GM18519 (cell line): ENCODE measurements at regions not wholly inside any gene's neighbourhood (a gene's known extent, or its start where the extent isn't known, plus 50 kb on each side); places are given as distances from the start of the nearest gene placed in this dataset.
"Not testable (repeated sequence)": the region's sequence is repeated elsewhere in the genome, so short reads cannot be mapped to it uniquely, and the experiment has no call there.

Experiments
- ATAC-seq: cut with Tn5 transposase; IDR thresholded peaks from one replicate; pipeline ENCODE4 v1.9.1; 2021; ENCODE audit warnings: mild to moderate bottlenecking, moderate library complexity; ENCODE audit not compliant: unreplicated experiment, low FRiP score

DNA sequence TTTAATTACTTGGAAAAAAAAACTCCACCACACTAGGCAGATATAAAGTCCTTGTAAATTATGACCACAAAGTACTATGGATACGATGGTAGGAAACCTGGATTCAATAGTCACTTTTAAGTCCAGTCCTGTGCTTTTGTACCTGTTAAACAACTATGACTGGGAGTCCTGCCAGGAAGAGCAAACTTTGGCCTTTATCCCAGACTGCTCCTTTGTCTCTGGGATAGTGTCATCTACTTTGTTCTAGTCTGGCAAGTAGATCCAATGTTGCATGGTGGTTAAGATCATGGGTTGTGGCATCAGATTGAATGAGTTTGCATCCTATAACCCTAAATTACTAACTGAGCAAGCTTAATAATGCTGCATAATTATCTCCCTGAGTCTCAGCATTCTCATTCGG lies 175.3 kb upstream of the FGF13 start:
- no peak for ATAC-seq

DNA sequence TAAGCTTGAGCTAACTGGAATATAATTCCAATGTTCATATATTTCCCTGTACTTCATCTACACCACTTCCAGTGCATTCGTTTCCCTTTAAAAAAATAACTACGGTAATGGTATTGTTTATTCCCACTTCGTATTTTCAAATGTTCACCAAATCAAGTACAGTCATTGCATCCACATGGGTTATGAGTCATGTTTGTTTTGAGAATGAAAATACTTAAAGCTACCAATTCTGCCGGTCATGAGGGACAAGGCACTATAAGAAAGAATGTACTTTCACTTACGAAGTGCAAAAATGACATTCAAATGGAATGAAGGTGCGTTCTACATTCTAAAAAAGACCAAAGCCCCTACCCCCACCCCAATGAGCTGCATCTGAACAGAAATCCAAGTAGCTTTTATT lies 174.4 kb upstream of the FGF13 start:
- ATAC-seq = no peak

DNA sequence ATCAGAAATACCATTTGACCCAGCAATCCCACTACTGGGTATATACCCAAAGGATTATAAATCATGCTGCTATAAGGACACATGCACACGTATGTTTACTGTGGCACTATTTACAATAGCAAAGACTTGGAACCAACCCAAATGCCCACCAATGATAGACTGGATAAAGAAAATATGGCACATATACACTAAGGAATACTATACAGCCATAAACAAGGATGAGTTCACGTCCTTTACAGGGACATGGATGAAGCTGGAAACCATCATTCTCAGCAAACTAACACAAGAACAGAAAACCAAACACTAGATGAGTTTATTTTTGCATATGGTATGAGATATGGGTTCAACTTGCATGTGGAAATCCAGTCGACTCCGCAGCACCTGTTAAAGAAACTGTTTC lies 168.8 kb upstream of the FGF13 start:
- not testable (repeated sequence) for ATAC-seq

DNA sequence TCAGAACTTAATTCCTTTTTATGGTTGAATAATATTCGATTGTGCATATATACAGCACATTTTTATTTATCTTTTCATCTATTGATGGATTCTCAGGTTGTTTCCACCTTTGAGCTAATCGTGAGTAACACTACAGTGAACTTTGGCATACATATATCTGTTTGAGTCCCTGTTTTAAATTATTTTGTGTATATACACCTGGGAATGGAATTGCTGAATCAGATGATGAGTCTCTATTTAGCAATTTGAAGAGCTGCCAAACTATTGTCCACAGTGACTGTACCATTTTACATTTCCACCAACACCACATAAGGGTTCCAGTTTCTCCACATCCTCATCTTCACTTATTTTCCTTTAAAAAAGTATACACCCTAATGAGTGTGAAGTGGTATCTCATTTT lies 166.2 kb upstream of the FGF13 start:
- ATAC-seq = no peak

DNA sequence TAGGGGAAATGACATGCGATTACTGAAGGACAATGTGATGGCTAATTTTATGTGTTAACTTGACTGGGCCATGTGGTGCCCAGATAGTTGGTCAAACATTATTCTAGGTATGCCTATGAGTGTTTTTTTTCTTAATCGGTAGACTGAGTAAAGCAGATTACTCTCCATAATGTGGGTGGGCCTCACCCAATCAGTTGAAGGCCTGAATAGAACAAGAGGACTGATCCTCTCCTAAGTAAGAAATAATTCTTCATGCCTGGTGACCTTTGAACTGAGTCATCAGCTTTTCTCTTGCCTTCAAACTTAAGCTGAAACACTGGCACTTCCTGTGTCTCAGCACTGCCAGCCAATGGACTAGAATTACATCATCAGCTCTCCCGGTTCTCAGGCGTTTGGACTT lies 164.0 kb upstream of the FGF13 start:
- ATAC-seq = no peak

DNA sequence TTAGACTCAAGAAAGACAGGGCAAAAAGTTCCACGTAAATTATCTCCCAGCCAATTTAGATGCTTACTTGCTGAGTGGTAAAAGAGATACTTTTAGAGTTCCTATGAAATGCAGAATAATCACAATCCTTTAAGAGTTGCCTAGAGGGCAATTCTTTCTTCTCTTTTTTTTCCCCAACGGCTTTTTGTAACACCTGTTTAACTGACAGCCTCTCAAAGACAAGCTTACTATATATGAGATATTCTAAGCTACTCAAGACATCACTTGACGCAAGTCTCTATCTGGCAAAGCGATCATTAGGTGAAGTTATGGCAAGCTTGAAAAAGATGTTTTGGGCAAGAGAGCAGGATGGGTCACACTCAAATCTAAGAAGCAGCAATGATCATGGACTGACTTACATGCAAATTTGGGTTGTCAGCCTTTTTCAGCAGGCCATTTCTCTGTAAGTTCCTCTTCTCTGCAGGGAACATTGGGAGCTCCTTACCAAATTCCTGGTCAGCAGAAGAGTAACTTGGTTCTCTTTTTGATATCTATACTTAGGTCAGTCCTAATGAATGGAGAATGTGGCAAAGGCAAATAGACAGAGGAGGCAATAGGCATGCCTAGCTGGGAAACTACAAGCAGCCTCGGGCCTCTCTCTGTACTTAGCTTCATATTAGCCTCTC lies 162.9 kb upstream of the FGF13 start:
- ATAC-seq = no peak

DNA sequence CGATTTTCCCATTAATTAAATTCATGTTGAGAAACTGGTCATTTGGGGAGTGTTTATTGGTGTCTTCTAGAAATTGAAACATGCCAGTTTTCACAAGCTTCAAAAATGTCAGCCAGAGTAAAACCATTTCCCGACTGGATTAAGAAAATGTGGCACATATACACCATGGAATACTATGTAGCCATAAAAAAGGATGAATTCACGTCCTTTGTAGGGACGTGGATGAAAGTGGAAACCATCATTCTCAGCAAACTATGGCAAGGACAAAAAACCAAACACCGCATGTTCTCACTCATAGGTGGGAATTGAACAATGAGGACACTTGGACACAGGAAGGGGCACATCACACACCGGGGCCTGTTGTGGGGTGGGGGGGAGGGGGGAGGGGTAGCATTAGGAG lies 162.1 kb upstream of the FGF13 start:
- ATAC-seq = not testable (repeated sequence)

DNA sequence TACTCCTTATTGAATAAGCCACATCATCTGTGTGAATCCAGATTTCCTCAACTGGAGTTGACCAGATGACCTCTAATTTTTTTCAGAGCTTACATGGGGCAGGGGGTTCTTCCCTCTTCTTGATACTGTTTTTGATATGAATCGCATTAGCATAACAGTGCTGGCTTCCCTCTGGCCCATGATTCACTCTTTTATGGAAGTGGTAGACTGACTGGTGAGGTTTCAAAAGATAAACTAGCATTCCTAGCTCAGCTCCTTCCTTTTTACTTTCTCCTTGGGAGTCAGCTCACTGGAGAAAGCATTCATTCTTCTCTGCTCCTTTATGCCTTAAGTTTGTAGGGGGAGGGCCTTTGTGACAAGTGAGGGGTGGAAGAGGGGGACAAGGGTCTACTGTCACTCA lies 161.0 kb upstream of the FGF13 start:
- ATAC-seq = no peak

DNA sequence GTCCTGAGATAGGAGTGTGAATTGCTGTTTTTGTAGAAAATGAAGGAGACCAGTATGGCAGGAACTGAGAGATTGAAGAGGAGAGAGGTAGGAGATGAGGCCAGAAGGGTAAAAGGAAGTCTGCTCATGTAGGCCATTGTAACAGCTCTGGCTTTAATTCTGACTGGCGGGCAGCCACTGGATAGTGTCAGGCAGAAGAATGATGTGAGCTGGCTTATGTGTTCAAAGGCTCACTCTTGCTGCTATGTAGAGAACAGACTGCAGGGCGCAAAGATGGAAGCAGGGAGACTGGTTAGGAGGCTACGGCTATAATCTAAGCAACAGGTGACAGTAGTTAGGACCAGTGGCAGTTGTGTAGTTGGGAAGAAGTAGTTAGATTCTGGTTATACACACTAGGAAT lies 160.2 kb upstream of the FGF13 start:
- no peak for ATAC-seq

DNA sequence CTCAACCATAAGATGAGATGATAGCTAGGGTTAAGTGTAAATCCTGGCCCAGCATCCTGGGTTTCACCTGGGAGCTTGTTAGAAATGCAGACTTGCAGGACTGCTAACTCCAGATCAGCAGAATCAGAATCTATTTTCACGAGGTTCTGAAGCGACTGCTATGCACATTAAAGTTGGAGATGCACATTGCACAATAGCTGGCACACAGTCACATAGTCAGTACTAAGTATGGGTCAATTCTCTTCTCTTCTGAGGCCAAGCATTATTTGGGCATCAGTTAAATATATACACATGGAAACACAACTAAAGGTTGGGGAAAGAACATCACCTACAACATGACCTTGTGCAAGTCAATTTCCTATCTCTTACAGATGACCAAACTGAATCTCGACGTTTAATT lies 155.1 kb upstream of the FGF13 start:
- no peak for ATAC-seq

DNA sequence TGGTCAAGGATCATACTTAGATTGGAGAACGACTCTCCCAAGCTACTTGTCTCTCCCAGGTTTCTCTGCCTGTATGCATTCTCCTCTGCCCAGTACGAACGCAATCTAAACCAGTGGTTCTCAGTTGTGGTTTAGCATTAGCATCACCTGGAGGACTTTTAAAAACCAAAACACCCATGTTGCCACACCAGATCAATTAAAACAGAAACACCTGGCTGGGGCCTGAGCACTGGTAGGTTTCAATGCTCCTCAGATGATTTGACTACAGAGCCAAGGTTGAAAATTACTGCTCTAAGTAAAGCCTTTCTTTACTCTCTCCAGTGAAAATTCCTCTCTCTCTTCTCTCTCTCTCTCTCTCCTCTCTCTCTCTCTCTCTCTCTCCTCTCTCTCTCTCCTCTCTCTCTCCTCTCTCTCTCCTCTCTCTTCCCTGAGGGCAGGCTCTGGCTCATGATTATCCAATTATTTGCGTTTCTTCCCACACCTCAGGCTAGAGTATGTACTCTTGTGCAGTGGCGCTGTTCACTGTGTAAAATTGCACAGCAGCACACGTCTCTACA lies 153.7 kb upstream of the FGF13 start:
- no peak for ATAC-seq

DNA sequence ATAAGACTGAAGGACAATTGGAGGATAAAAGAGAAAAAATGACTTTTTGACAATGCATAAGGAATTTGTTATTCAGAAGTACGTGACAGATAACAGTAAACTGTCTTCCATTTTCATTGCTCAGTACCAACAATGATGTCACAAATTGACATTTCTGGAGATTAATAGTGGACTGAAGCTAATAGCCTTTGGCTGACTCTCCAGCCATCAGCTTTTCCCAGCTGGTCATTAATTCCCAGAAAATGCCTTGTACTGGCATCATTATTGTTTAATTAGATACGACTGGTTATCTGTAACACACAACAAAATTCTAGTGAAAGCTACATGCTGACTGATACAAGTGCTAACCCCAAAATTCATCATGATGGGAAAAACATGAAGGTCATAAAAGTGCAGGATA lies 147.9 kb upstream of the FGF13 start:
- no peak for ATAC-seq

DNA sequence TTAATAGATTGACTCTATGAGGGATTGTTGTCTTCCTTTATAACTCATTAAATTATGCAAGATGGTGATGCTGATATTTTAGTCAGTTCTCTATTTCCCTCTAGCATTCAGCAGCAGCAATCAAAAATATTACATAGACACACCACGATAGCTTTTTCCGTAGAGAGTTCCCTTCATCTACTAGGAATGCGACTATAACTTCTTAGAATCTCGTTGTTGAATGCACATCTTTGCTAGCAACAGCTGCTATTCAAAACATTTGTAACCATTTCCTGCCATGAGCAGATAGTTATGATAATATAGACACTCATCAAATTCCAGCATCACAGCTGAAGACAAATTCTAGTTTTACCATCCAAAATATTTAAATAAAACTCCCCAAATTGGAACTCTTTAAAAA lies 147.4 kb upstream of the FGF13 start:
- ATAC-seq = no peak

DNA sequence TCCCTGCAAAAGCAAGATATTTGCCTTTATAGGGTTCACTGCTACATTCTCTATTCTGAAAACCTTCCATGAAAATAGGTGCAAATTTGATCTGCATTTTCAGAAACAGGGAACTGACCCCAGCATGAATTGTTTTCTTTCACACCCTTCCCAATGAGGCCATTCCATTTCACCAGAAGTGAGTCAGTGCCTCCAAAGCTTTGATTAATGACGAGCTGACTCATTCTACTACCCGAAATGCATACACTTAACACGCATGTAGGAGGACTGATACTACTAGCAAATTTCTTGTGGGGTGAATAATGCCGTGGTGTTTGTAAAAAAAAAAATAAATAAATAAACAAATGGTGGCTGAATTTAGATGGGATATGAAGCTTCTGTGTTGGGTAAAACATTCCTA lies 146.9 kb upstream of the FGF13 start:
- no peak for ATAC-seq

DNA sequence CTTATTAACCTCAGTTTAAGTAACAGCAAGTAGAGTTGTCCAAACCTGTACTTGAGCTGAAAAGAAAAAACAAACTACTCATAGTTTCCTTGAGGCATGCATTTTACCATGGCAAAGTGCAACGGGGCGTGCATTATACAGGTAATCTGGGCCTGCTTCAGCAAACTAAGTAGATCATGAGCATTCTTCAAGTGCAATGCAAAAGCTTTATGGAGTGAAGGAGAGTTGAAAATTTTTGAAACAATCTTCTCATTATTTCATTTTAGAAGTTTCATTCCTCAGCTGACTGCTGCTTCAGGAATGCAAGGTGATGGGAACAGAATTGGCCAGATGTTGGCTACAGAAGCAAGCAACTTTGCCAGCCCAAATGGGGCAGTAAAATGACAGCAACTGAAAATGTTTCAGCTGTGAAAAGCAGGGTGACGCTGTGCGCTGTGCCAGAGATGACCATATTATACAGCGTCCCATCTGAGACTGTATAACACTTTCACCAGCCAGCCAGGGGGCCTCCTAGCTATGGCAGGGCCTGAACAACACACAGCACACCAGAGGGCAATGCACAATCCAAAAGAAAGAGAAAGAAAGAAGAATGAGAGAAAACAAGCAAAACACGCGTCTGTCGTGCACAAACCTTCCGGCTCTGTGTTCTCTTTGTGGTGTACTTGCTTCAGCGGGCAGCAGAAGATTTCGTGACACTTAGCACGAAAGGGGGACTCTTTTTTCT lies 145.5 kb upstream of the FGF13 start:
- no peak for ATAC-seq

DNA sequence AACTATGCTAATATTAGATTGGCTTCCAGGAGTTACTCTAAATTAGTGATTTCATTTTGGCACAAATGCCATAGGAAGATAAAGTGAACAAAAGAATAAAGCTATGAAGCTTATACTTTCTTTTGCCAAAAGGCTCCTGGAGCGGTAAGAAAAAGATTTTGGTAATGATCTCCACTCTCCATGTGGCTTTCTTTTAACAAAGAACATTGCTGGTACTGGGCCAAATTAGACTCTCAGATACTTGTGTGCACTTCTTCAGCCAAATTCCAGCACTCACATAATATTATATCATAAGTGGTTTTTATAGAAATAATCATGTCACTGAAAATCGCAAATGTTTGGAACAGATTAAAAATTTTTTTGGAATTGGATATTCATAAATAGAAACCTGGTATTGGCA lies 142.4 kb upstream of the FGF13 start:
- ATAC-seq = no peak

DNA sequence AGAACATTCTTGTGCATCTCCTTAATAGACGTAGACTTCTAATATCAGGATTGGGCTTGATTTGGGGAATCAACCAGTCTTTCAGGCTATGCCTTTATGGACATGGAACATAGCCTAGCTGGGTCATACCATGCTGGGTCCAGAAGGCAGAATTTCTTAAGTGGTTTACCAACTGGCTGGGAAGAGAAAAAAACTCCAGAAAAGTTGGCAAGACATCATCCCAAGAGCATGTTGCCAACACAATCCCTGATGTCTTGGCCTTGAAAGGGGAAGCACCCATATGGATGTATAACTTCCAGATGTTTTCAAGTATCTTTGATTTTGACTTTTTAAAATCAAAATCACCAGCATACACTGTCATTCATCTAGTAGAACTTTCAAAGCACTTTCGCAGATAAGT lies 138.0 kb upstream of the FGF13 start:
- ATAC-seq = no peak

DNA sequence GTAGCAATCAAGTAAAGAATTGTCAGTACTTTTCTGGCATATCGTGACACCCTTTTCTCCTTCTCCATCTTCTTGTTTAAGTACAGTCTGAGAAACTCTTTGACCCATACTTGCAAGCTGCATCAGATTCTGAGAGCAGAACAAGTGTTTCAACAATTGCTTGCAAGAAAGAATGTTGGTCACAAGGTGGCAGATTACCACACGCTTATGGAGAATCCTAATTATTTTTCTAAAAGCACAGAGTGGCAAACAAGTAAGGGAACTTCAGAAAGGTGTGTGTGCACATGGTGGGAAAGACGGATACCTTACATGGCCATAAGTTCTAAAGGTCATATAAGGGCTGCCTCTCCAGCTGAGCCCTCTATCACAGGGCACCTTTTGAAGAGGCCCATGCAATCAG lies 136.4 kb upstream of the FGF13 start:
- ATAC-seq = no peak

DNA sequence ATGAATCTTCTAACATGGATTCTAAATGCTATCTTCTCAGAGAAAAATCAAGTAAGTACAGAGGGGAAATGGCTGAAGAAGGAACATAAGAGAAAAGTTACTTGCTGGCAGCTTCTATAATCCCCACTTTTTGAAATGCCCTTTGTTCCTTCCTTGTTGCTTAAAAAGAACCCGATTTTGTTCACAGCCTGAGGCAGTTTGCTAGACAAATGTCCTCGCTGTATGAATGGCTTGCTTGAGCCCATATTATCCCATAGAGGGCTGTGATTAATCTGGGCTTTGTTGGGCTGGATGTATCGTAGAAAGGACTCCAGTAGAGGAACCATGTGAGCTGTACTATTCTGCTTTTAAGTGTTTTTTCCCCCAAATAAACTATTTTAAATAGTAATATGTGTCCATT lies 134.3 kb upstream of the FGF13 start:
- no peak for ATAC-seq

DNA sequence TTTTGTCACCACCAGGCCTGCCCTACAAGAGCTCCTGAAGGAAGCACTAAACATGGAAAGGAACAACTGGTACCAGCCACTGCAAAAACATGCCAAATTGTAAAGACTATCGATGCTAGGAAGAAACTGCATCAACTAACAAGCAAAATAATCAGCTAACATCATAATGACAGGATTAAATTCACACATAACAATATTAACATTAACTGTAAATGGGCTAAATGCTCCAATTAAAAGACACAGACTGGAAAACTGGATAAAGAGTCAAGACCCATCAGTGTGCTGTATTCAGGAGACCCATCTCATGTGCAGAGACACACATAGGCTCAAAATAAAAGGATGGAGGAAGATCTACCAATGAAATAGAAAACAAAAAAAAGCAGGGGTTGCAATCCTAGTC lies 95.9 kb upstream of the FGF13 start:
- not testable (repeated sequence) for ATAC-seq

DNA sequence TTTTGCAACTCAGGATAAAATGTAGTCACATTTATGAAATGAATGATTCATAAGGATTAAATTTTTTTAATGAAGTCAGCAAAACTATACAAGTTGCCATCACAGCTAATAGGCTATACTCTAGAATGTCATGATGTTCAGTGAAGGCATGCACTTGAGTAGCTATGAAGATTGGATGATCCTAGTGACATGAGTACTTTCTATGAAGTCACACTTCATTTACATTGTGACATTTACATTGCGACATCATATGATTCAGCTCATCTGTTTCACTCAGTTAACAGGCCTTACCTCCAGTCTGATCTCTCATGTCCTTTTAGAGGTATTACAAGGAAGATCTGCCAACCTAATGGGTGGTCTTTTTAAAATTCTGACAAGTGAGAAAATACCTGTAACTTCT lies 82.7 kb upstream of the FGF13 start:
- no peak for ATAC-seq

DNA sequence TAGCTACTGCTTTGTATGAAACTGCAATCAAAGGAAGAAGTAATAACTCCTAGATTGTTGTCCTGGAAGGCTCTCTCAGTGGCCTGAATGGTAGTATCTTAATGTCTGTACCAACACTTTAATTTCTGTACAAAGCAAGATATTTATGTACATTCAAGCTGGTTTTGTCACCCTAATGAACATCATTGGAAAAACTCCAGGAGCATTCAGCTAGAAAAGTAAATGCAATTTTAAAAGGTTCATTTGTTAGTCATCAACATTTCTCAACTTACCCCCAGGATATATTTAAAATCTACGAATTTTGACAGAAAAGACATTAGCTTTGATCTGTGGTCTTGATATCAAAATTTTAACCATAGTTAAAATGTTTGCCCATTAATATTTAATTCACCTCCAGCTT lies 80.0 kb upstream of the FGF13 start:
- no peak for ATAC-seq
